ENCODE measurements at regions not wholly inside any gene's neighbourhood (a gene's known extent, or its start where the extent isn't known, plus 50 kb on each side); places are given as distances from the start of the nearest gene placed in this dataset.

GRCh38 chr4:177902386-177902785, 460.1 kb upstream of the AGA start:
- no peak for TF ChIP-seq CTCF (conservative IDR thresholded peaks at IDR 0.05; ENCODE audit: low read length)
- DNase-seq (ENCODE audit: low read depth): no peak
- no peak overlapping the region for H3K4me3 ChIP-seq (ENCODE audit: low read length)

- DNase-seq (ENCODE audit: low read depth): no peak
- TF ChIP-seq CTCF (conservative IDR thresholded peaks at IDR 0.05; ENCODE audit: low read length): no peak
- no peak overlapping the region for H3K4me3 ChIP-seq (ENCODE audit: low read length)
Measured at GRCh38 chr4:177907736-177908424, 465.6 kb upstream of the AGA start.

DNA sequence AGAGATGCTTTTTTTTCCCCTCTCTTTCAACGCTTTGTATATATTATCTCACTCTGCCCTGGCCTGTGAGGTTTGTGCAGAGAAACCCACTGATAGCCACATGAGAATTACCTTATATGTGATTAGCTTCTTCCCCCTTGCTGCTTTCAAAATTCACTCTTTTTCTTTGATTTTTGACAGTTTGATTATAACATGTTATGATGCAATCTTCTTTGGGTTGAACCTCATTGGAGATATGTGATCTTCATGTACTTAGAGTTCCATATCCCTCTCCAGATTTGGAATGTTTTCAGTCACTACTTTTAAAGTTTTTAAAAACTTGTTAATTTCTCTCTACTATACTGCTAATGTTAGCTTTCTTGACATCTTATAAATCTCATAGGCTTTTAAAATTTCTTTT, 479.5 kb upstream of the AGA start:
- H3K4me3 ChIP-seq (ENCODE audit: low read length): no peak overlapping the region
- no peak for DNase-seq (ENCODE audit: low read depth)
- no peak for TF ChIP-seq CTCF (conservative IDR thresholded peaks at IDR 0.05; ENCODE audit: low read length)

DNA sequence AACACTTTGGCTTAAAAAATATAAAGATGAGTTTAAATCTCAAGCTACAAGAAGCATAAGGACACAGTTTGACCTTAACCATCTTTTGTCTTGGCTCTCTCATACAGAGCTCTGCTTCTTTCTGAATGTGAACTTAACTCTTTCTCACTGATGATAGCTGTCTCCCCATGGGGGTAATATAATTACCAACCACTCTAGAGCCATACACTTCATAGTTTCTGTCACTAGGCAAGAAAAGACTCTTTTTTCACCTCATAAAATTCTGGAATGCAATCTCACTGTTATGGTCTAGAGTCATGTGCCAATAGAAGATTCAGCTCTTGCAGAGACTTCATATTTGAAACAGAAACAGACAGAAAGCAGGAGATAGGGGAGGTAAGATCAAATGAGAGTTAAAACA, 481.7 kb upstream of the AGA start:
- no peak for TF ChIP-seq CTCF (conservative IDR thresholded peaks at IDR 0.05; ENCODE audit: low read length)
- no peak for DNase-seq (ENCODE audit: low read depth)
- no peak overlapping the region for H3K4me3 ChIP-seq (ENCODE audit: low read length)

GRCh38 chr4:177937041-177937440, 494.8 kb upstream of the AGA start:
- H3K4me3 ChIP-seq (ENCODE audit: low read length): no peak overlapping the region
- no peak for DNase-seq (ENCODE audit: low read depth)
- TF ChIP-seq CTCF (conservative IDR thresholded peaks at IDR 0.05; ENCODE audit: low read length): no peak

DNA sequence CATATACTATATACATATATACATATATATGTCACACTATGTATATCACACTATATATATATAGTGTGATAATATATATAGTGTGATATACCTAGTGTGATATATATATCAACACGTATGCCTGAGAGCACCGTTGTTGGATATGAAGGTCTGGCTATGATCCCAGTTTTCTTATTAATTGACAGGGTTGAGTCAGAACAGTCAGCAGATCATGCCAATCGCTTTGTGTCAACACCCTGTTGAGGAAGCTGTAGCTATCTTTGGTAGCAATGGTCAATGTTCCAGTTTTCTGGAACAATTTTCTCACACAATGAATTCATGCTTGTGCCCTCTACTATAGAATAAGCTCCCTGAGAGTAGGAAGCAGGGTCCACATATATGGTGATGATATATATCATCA, 496.0 kb upstream of the AGA start:
- H3K4me3 ChIP-seq (ENCODE audit: low read length): no peak overlapping the region
- no peak for DNase-seq (ENCODE audit: low read depth)
- no peak for TF ChIP-seq CTCF (conservative IDR thresholded peaks at IDR 0.05; ENCODE audit: low read length)

DNA sequence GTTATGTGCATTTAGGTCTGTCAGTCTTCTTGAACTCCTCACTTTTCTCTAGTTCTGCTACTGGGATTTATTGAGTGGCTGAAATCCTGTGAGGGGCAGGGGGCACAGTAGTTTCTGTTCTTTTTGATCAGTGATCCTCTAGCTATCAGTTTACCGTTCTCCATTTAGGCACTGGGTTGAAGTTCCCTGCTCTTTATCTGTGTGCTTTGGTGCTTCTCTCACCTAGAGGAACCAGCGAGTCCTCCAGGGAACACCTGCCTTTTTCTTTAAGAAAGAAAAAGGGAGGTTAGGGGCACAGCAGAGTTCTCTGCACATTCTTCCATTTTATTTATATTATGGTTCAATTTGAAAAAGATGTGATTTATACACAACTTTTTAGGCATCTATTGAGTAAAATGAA, 503.0 kb upstream of the AGA start:
- no peak for DNase-seq (ENCODE audit: low read depth)
- no peak for TF ChIP-seq CTCF (conservative IDR thresholded peaks at IDR 0.05; ENCODE audit: low read length)
- no peak overlapping the region for H3K4me3 ChIP-seq (ENCODE audit: low read length)
